ENCODE measurements at regions not wholly inside any gene's neighbourhood (a gene's known extent, or its start where the extent isn't known, plus 50 kb on each side); places are given as distances from the start of the nearest gene placed in this dataset.

GRCh38 chr13:33537026-33537425 is 251.5 kb upstream of the STARD13 start:
- in situ Hi-C loops (cut with HindIII; ENCODE audit: low pct_ligation_motif_present, low sequenced_read_pairs), result no loop called here
- peak; percentile 68 for DNase-seq
- no peak for TF ChIP-seq CTCF (IDR thresholded peaks at IDR 0.05; ENCODE audit: low read depth, low read length, missing control alignments)
- no peak overlapping the region for H3K4me3 ChIP-seq (ENCODE audit: low read depth, low read length)
- H3K36me3 ChIP-seq (replicated peaks), result no peaks in the 10 kb centered on the region
- peak overlapping the region; percentile 74 for H3K27ac ChIP-seq
- no peaks in the 10 kb centered on the region for H3K27me3 ChIP-seq (replicated peaks)

GRCh38 chr13:33537676-33538075 is 252.1 kb upstream of the STARD13 start:
- no peak for TF ChIP-seq CTCF (IDR thresholded peaks at IDR 0.05; ENCODE audit: low read depth, low read length, missing control alignments)
- Histone ChIP-seq H3K36me3 (replicated peaks) (no peaks in the 10 kb centered on the region), H3K4me3 (ENCODE audit: low read depth, low read length) (no peak overlapping the region), H3K27ac (peak overlapping the region; percentile 74), H3K27me3 (replicated peaks) (no peaks in the 10 kb centered on the region)
- in situ Hi-C loops (cut with HindIII; ENCODE audit: low pct_ligation_motif_present, low sequenced_read_pairs), result no loop called here
- no peak for DNase-seq

GRCh38 chr13:33541456-33541855 is 255.9 kb upstream of the STARD13 start:
- in situ Hi-C loops (cut with HindIII; ENCODE audit: low pct_ligation_motif_present, low sequenced_read_pairs), result no loop called here

GRCh38 chr13:33541962-33542308 is 256.4 kb upstream of the STARD13 start:
- no peak for TF ChIP-seq CTCF (IDR thresholded peaks at IDR 0.05; ENCODE audit: low read depth, low read length, missing control alignments)
- no peak for DNase-seq
- H3K4me3 ChIP-seq (ENCODE audit: low read depth, low read length), result peak overlapping the region; percentile 48
- no peaks in the 10 kb centered on the region for H3K36me3 ChIP-seq (replicated peaks)
- in situ Hi-C loops (cut with HindIII; ENCODE audit: low pct_ligation_motif_present, low sequenced_read_pairs), result no loop called here
- peak overlapping the region; percentile 98 for H3K27ac ChIP-seq
- H3K27me3 ChIP-seq (replicated peaks), result no peaks in the 10 kb centered on the region

More at GRCh38 chr13:33541456-33541855, 255.9 kb upstream of the STARD13 start:
- no peaks in the 10 kb centered on the region for H3K27me3 ChIP-seq (replicated peaks)
- no peaks in the 10 kb centered on the region for H3K36me3 ChIP-seq (replicated peaks)
- DNase-seq, result no peak
- H3K27ac ChIP-seq, result peak overlapping the region; percentile 98
- no peak overlapping the region for H3K4me3 ChIP-seq (ENCODE audit: low read depth, low read length)
- no peak for TF ChIP-seq CTCF (IDR thresholded peaks at IDR 0.05; ENCODE audit: low read depth, low read length, missing control alignments)

DNA sequence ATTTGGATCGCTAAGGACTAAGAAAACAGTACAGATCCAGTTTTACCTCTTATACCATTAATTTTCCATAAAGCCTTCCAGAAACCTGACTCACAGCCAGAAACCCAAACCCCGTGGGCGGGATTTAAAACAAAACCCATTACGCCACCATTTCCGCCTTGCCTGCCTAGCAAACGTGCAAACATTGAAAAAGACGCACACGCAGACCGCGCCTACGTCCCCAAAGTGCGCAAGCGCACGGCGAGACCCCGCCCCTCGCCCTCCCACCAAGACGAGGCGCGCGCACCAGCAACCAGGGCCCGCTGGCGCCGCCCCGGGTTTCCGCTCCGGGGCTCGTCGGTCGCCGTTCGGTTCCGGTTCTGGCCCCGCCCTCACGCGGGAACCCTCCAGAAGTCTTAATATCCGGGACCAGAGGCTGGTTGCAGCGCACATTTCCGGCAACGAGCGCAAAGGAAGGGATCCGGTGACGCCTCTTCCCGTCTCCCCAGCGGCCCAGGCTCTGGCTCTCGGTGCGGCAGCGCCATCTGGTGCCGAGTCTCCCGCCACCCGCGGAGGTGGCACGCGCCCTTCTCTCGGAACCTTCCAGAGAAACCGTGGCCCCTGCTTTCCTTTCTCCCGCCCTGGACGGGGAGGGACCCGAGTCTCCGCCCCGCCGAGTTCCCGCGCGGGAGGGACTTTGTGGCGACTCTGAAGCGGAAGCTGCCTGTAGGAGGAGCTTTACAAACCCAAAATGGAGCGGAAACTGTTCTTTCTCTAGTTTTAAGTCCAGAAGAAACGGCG is 256.9 kb upstream of the STARD13 start:
- DNase-seq, result peak; percentile 99
- Histone ChIP-seq H3K4me3 (ENCODE audit: low read depth, low read length) (peak overlapping the region; percentile 56), H3K27ac (peak overlapping the region; percentile 98), H3K36me3 (replicated peaks) (no peaks in the 10 kb centered on the region), H3K27me3 (replicated peaks) (no peaks in the 10 kb centered on the region)
- in situ Hi-C loops (cut with HindIII; ENCODE audit: low pct_ligation_motif_present, low sequenced_read_pairs), result no loop called here
- TF ChIP-seq CTCF (IDR thresholded peaks at IDR 0.05; ENCODE audit: low read depth, low read length, missing control alignments), result peak; percentile 94

GRCh38 chr13:33543089-33543459 is 257.5 kb upstream of the STARD13 start:
- no peaks in the 10 kb centered on the region for H3K36me3 ChIP-seq (replicated peaks)
- no peak for DNase-seq
- no peaks in the 10 kb centered on the region for H3K27me3 ChIP-seq (replicated peaks)
- in situ Hi-C loops (cut with HindIII; ENCODE audit: low pct_ligation_motif_present, low sequenced_read_pairs), result no loop called here
- H3K4me3 ChIP-seq (ENCODE audit: low read depth, low read length), result peak overlapping the region; percentile 56
- H3K27ac ChIP-seq, result peak overlapping the region; percentile 98
- TF ChIP-seq CTCF (IDR thresholded peaks at IDR 0.05; ENCODE audit: low read depth, low read length, missing control alignments), result no peak
